RWPE2 (cell line): ENCODE measurements at regions not wholly inside any gene's neighbourhood (a gene's known extent, or its start where the extent isn't known, plus 50 kb on each side); places are given as distances from the start of the nearest gene placed in this dataset.

Source experiments
- ATAC-seq: fragments of 200-7000 bp; cut with Tn5 transposase; 3 replicates; pipeline ENCODE4 v1.9.1; 2021; ENCODE audit warnings: low read depth
- DNase-seq: peaks from one replicate; pipeline ENCODE4 v3.0.0-alpha.2; 2020; ENCODE audit warnings: low spot score
- H3K27ac ChIP-seq: fragments of 450-650 bp; 2 replicates; pipeline ENCODE4 v1.5.1; 2017; ENCODE audit warnings: mild to moderate bottlenecking; ENCODE audit not compliant: poor library complexity, severe bottlenecking
- H3K27me3 ChIP-seq: fragments of 250-450 bp; sonication (Bioruptor Pico); 2 replicates; pipeline ENCODE4 v1.5.1; 2021; ENCODE audit warnings: mild to moderate bottlenecking, moderate library complexity; ENCODE audit not compliant: insufficient read depth, poor library complexity, severe bottlenecking
- H3K36me3 ChIP-seq: fragments of 250-450 bp; sonication (Bioruptor Pico); 2 replicates; pipeline ENCODE4 v1.5.1; 2020; ENCODE audit warnings: low read depth, mild to moderate bottlenecking, moderate library complexity
- H3K4me1 ChIP-seq: fragments of 250-450 bp; sonication (Bioruptor Pico); 2 replicates; pipeline ENCODE4 v1.5.1; 2021; ENCODE audit warnings: mild to moderate bottlenecking, moderate library complexity; ENCODE audit not compliant: insufficient read depth, poor library complexity, severe bottlenecking
- H3K4me3 ChIP-seq: fragments of 250-450 bp; sonication (Bioruptor Pico); 2 replicates; pipeline ENCODE4 v1.5.1; 2021; ENCODE audit warnings: mild to moderate bottlenecking, moderate library complexity; ENCODE audit not compliant: severe bottlenecking
- H3K9me3 ChIP-seq: fragments of 250-450 bp; sonication (Bioruptor Pico); 2 replicates; pipeline ENCODE4 v1.5.1; 2021; ENCODE audit warnings: mild to moderate bottlenecking, moderate library complexity; ENCODE audit not compliant: severe bottlenecking
- CTCF ChIP-seq: fragments of 450-650 bp; IDR thresholded peaks from one replicate; pipeline ENCODE4 v1.5.1; 2017; ENCODE audit warnings: mild to moderate bottlenecking, moderate library complexity; ENCODE audit not compliant: poor library complexity, severe bottlenecking

GRCh38 chr3:166900866-166901577, 479.1 kb downstream of the ZBBX start:
- Histone ChIP-seq H3K4me3 (no peak overlapping the region), H3K27me3 (no peaks in the 10 kb centered on the region), H3K4me1 (no peaks in the 10 kb centered on the region), H3K36me3 (no peaks in the 10 kb centered on the region), H3K27ac (no peak overlapping the region), H3K9me3 (no peaks in the 10 kb centered on the region)
- TF ChIP-seq CTCF = no peak
- ATAC-seq (no peak), DNase-seq (no peak)

GRCh38 chr3:166897811-166898210, 482.3 kb downstream of the ZBBX start:
- Histone ChIP-seq H3K4me1 (no peaks in the 10 kb centered on the region), H3K27ac (no peak overlapping the region), H3K4me3 (no peak overlapping the region), H3K27me3 (no peaks in the 10 kb centered on the region), H3K36me3 (no peaks in the 10 kb centered on the region), H3K9me3 (no peaks in the 10 kb centered on the region)
- ATAC-seq = no peak
- no peak for DNase-seq
- TF ChIP-seq CTCF = no peak

- Histone ChIP-seq H3K4me3 (no peak overlapping the region), H3K36me3 (no peaks in the 10 kb centered on the region), H3K4me1 (no peaks in the 10 kb centered on the region), H3K27me3 (no peaks in the 10 kb centered on the region), H3K9me3 (no peaks in the 10 kb centered on the region), H3K27ac (no peak overlapping the region)
- ATAC-seq (peak; percentile 58; the same call in 2 of the 3 replicates), DNase-seq (no peak)
- TF ChIP-seq CTCF = no peak
These were observed 490.9 kb downstream of the ZBBX start for GRCh38 chr3:166889241-166889640.

GRCh38 chr3:166879661-166880060, 500.4 kb downstream of the ZBBX start:
- no peak overlapping the region for H3K4me3 ChIP-seq
- no peak for DNase-seq
- ATAC-seq = no peak
- no peaks in the 10 kb centered on the region for H3K9me3 ChIP-seq
- TF ChIP-seq CTCF = no peak
- no peaks in the 10 kb centered on the region for H3K4me1 ChIP-seq
- no peaks in the 10 kb centered on the region for H3K36me3 ChIP-seq
- no peaks in the 10 kb centered on the region for H3K27me3 ChIP-seq
- H3K27ac ChIP-seq = no peak overlapping the region

- H3K27ac ChIP-seq = no peak overlapping the region
- no peak for ATAC-seq
- DNase-seq = no peak
- no peak overlapping the region for H3K4me3 ChIP-seq
- H3K9me3 ChIP-seq = no peaks in the 10 kb centered on the region
- H3K36me3 ChIP-seq = no peaks in the 10 kb centered on the region
- H3K27me3 ChIP-seq = no peaks in the 10 kb centered on the region
- H3K4me1 ChIP-seq = no peaks in the 10 kb centered on the region
- TF ChIP-seq CTCF = no peak
These were observed 502.1 kb downstream of the ZBBX start for GRCh38 chr3:166877971-166878370.
